ENCODE measurements at regions not wholly inside any gene's neighbourhood (a gene's known extent, or its start where the extent isn't known, plus 50 kb on each side); places are given as distances from the start of the nearest gene placed in this dataset.

DNA sequence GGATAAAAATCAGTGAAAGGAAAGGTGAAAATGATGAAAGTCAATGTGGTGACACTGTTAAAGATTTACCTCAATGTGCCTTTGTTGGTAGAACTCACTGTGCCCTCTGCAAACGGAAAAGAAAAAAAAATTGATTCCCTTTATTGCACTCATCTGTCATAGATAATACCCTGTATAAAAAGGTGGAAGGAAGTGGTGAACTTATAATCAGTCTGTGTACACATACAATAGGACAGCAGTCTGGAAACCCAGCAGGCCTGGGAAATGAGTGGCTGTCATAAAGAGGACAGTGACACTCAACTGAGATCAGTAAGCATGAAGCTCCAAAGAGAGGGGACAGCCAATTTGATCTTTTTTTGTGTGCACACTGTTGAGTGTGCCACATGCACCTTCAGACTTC lies 364.7 kb downstream of the NOVA1 start:
- H3K27ac Mint-ChIP-seq: no peak overlapping the region
- H3K4me3 Mint-ChIP-seq: no peak overlapping the region
- no peak for DNase-seq
- ChIA-PET POLR2A (interaction anchor here (0.7 kb wide), 1 partner anchor 206 kb away, joined by 3 read pairs; no protein-coding TSS in a partner anchor), CTCF (no interaction called here)
- no peaks in the 10 kb centered on the region for H3K36me3 Mint-ChIP-seq (ENCODE audit: low read depth)
- H3K27me3 Mint-ChIP-seq: no peaks in the 10 kb centered on the region
- H3K4me1 Mint-ChIP-seq (ENCODE audit: low read depth): no peaks in the 10 kb centered on the region
- TF ChIP-seq, protein P1, sequence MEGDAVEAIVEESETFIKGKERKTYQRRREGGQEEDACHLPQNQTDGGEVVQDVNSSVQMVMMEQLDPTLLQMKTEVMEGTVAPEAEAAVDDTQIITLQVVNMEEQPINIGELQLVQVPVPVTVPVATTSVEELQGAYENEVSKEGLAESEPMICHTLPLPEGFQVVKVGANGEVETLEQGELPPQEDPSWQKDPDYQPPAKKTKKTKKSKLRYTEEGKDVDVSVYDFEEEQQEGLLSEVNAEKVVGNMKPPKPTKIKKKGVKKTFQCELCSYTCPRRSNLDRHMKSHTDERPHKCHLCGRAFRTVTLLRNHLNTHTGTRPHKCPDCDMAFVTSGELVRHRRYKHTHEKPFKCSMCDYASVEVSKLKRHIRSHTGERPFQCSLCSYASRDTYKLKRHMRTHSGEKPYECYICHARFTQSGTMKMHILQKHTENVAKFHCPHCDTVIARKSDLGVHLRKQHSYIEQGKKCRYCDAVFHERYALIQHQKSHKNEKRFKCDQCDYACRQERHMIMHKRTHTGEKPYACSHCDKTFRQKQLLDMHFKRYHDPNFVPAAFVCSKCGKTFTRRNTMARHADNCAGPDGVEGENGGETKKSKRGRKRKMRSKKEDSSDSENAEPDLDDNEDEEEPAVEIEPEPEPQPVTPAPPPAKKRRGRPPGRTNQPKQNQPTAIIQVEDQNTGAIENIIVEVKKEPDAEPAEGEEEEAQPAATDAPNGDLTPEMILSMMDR (IDR thresholded peaks at IDR 0.05): no peak
- no peak for ATAC-seq
- peaks cover 4% of the 10 kb centered on the region for H3K9me3 Mint-ChIP-seq
- intact Hi-C loops (cut with micrococcal nuclease): no loop called here

DNA sequence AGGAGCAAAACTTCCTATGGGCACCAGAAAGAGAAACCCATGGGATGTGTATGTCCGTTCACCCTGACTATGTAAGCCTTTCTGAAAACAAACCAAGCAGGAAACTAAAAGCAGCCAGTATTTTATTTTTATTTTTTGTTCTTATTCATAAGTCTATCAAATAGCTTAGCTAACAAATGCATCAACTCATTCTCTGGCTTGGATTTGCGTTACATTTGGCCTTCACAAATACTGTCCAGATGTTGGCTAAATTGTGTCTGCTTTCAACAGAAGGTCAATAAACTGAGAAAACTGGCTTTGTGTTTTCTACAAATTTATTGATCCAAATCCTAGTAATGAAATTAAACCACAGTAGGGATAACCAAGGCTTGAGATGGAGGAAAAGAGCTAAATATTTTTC lies 379.0 kb downstream of the NOVA1 start:
- POLR2A ChIA-PET: no interaction called here
- H3K9me3 Mint-ChIP-seq: peaks cover 9% of the 10 kb centered on the region
- TF ChIP-seq, protein P1 (IDR thresholded peaks at IDR 0.05): no peak
- H3K36me3 Mint-ChIP-seq (ENCODE audit: low read depth): no peaks in the 10 kb centered on the region
- H3K27me3 Mint-ChIP-seq: no peaks in the 10 kb centered on the region
- intact Hi-C loops (cut with micrococcal nuclease): no loop called here
- ATAC-seq (no peak), DNase-seq (no peak)
- H3K4me1 Mint-ChIP-seq (ENCODE audit: low read depth): no peaks in the 10 kb centered on the region
- no peak overlapping the region for H3K4me3 Mint-ChIP-seq
- H3K27ac Mint-ChIP-seq: no peak overlapping the region
- CTCF ChIA-PET: no interaction called here

DNA sequence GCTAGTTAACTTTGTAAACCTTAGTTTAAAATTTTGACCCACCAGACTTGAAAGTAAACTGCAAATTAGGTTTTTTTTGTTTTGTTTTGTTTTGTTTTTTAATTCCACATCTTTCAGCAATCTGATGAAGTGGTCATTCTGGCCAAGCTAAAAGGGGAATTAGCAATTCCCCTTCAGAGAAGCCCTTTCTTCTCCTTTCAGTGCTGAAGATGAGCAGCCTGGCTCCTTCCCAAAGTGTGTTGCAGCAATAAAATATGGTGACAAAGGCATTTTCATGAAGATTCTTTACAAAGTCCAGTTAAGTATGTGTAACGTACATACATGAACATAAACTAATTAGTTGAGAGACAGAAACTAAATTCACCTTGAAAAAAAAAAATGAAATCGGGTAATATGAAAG lies 380.1 kb downstream of the NOVA1 start:
- CTCF ChIA-PET: no interaction called here
- TF ChIP-seq, protein P1 (IDR thresholded peaks at IDR 0.05): no peak
- Mint-ChIP-seq H3K9me3 (peaks cover 9% of the 10 kb centered on the region), H3K27me3 (no peaks in the 10 kb centered on the region), H3K36me3 (ENCODE audit: low read depth) (no peaks in the 10 kb centered on the region), H3K27ac (no peak overlapping the region), H3K4me3 (no peak overlapping the region), H3K4me1 (ENCODE audit: low read depth) (no peaks in the 10 kb centered on the region)
- no peak for DNase-seq
- intact Hi-C loops (cut with micrococcal nuclease): no loop called here
- no peak for ATAC-seq
- POLR2A ChIA-PET: no interaction called here

DNA sequence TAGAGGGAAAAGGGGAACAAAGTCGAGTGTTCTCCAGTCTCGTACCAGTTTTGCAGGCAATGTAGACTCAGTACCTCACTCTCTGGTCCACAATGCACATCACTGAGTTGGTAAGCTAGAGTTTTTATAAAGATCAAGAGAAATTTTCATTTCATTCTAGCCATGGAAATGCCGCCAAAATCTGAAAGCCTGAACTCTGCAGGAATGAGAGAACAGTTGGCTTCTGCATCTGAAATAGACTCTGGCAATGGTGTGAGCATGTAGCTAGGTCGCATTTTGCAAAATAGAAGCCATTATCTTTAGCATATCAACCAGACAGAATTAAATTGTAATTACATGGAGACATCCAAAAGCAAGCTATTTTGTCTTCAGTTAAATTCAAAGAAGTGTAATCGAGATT lies 381.0 kb downstream of the NOVA1 start:
- intact Hi-C loops (cut with micrococcal nuclease): no loop called here
- no peaks in the 10 kb centered on the region for H3K36me3 Mint-ChIP-seq (ENCODE audit: low read depth)
- H3K4me1 Mint-ChIP-seq (ENCODE audit: low read depth): no peaks in the 10 kb centered on the region
- TF ChIP-seq, protein P1 (IDR thresholded peaks at IDR 0.05): no peak
- DNase-seq (no peak), ATAC-seq (no peak)
- H3K27me3 Mint-ChIP-seq: no peaks in the 10 kb centered on the region
- ChIA-PET CTCF (no interaction called here), POLR2A (no interaction called here)
- no peak overlapping the region for H3K27ac Mint-ChIP-seq
- peaks cover 9% of the 10 kb centered on the region for H3K9me3 Mint-ChIP-seq
- H3K4me3 Mint-ChIP-seq: no peak overlapping the region

DNA sequence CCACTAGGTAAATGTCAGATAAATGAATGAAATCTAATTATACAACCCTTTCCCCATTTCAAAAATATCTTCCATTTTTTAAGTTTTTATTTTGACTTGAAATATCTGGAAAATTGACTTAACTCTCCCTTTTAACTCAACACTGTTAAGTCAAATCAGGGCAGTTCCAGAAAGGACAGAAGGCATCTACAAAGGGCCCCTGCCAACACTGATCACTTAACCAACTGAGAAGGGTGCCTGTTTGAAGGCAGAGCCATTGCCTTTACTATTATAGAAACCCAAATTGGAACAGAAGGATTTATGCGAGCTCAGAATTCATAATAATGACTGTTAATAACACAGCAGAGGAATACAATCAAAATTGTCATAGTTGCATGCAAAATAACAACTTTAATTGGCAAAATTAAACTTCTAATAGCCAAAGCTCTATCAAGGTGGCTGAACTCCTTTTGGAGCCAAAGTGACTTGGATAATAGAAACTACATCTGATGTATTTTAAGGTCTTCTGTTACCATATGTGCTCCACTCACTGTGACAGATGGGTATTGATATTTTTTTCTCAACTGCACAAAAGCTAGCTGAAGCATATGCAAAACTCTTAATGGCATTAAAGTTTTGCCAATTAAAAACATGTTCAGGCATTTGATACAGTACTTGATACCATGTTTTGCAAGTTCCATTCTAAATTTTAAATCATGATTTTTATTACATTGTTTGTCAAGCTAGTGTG lies 383.8 kb downstream of the NOVA1 start:
- DNase-seq (no peak), ATAC-seq (no peak)
- Mint-ChIP-seq H3K36me3 (ENCODE audit: low read depth) (no peaks in the 10 kb centered on the region), H3K4me1 (ENCODE audit: low read depth) (no peaks in the 10 kb centered on the region), H3K9me3 (peaks cover 6% of the 10 kb centered on the region), H3K27me3 (no peaks in the 10 kb centered on the region), H3K4me3 (no peak overlapping the region), H3K27ac (no peak overlapping the region)
- intact Hi-C loops (cut with micrococcal nuclease): no loop called here
- ChIA-PET POLR2A (no interaction called here), CTCF (no interaction called here)
- TF ChIP-seq, protein P1 (IDR thresholded peaks at IDR 0.05): no peak
